Stimulated activated CD4-positive, alpha-beta T cell treated with anti-CD3 and anti-CD28 coated beads, Interleukin-12 subunit alpha, Interleukin-12 subunit beta, amount 100 ng/mL, for 24 hours (primary cell): ENCODE measurements at regions not wholly inside any gene's neighbourhood (a gene's known extent, or its start where the extent isn't known, plus 50 kb on each side); places are given as distances from the start of the nearest gene placed in this dataset.

Experiments used
- DNase-seq, 2 experiments: peaks; one replicate each; pipeline ENCODE4 v3.0.0-alpha.2; 2020; ENCODE audit warnings: low read depth in 2 of 2

DNA sequence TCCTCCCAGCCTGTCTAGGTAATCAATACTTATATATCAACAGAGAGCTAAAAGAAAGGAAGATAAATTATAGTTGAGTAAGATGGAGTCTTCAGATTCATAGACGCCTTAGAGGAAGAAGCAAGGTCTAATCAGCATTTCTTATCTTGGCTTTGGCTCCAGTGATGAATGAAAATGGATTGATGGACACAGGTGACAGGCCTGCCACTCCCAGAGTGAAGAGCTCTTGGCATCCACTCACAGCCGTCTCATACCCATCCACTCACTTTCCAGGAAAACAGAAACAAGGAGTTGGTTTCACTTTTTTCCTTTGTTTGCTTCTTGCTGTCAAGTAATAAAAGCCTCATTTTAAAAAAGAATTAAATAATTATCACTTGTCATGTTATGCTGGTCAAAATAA lies 168.2 kb downstream of the MFSD1 start:
- DNase-seq: no peak

DNA sequence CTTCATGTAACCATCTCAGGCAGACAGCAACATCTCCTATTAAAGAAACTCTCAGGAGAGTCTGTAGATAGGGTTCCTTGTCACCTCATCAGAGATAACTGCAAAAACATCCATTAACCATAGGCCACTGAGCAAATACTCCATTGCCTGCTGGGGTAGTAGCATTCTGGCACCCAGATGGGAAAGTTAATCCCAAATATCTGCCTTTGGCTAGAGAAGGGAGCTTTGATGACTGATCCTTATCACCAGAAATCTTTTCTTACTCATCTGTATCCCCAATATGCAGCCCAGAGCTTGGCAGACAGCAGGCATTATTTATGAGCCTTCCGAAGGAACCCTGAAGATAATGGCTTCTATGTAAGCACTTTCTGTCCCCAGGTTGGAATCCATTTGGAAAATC lies 173.1 kb downstream of the MFSD1 start:
- no peak for DNase-seq

DNA sequence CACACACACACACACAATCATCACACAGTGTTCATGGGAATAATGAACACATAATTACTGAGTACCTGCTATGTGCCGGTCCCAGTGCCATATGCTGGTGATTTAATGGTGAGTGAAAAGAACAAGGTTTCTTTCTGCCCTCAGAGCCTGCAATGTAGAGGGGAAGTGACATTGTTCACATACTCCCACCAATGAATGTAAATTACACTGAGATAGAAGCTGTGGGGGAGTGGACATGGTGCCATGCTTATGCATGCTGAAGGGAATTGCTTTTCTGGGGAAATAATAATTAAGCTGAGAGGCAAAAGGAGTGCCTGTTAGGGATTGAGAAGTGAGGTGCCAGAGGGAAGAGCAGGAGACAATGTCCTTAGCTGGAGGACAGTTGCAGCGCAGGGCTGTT lies 175.1 kb downstream of the MFSD1 start:
- no peak for DNase-seq

DNA sequence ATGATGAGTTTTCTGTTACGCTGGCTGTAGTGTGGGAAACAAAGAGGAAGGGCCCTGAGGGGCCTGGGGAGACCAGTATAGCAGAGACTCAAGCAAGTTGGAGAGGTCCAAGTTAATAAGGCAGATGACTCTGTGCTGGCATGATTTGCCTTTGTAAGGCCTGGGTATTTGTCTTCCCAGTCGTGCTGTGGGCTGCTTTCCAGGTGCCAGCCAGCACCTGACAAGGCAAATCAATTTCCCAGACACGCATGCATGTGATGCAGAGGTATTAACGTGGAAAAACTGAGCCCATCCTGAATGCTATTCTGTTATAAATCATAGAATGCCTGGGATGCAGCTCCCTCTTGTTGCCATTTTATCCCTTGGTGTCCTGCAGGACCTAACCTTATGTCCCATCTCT lies 175.6 kb downstream of the MFSD1 start:
- no peak for DNase-seq

DNA sequence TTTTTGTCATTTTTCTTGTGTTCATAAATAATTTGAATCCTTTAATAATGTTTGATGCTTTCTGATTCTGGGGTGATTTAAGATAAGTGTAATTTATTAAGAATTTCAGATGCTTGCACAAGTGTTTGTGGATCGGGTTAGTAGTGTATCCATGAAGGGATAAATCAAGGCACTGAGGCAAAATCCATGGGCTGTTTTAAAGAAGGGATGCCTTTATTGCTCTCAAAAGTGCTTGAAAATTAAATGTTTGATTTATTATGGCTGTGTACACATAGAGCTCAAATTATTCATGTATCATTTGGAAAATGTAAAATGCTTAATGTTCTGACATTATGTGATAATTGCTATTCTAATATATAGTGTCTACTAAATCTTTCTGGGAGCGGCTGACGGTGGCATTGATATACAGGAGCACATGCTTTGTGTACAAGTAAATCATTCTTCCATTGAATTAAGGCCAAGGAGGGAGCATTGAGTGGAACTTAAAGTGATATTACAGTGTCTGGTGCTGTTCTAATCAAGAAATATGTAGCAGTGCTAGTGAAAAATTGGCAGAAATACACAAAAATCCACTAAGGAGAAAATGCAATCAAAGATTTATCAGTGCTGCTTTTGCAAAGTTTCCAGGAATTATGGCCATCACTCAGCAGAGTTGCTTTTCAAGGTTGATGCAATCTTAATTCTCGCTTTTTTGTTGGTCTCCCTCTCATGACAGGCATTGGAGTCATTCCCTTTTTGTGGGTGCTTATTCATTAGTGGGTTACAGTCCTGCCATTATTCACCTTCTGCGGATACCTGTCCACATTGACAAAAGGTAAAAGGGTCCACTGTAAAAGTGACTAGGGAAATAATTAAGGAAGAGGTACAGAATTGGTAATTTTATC lies 181.6 kb downstream of the MFSD1 start:
- DNase-seq: no peak

DNA sequence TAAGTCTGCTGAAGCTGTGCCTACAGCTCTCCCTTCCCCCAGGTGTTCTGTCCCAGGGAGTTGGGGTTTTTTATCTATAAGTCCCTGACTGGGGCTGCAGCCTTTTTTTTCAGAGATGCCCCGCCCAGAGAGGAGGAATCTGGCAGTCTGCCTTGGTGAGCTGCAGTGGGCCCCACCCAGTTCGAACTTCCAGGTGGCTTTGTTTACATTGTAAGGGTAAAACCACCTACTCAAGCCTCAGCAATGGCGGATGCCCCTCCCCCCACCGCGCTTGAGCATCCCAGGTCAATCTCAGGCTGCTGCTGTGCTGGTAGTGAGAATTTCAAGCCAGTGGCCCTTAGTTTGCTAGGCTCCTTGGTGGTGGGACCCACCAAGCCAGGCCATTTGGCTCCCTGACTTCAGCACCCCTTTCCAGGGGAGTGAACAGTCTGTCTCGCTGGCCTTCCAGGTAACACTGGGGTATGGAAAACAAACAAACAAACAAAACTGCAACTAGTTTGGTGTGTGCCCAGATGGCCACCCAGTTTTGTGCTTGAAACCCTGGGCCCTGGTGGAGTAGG lies 189.4 kb downstream of the MFSD1 start:
- DNase-seq: no peak

DNA sequence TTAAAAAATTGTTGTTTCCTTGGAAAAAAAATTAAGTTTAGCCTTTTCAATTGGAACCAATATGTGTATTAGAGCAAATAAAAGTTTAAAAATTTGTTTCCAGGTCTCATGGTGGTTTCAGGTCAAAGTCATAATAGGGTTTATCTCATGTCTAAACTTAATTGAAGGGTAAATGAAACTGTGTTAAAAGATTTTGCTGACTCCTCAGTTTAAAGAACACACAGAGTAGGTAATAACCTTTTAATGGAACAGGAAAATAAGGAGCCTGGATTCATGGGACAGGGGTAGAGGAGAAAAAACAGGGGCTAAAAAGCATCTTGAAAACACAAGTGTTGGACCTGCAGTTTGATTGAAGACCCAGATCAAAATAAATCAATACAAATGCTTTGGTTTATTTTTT lies 190.6 kb downstream of the MFSD1 start:
- DNase-seq: no peak

DNA sequence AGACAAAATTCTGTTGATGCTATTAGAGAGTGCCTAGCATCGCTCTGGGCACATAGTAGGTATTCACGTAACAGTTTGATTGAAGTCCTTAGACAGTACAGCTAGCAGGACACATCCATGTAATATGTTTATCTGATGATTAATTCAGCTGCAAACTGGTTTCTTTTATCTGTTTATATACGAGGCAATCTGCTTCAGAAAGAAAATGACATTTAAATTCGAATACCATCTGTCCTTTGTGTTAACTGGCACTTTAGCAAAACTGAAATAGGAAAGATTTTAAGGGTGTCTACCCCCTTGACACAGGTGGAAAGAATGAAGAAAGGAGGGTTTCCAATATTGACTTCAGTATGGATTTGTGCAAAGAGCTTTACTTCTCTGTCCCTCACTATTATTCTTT lies 192.5 kb downstream of the MFSD1 start:
- no peak for DNase-seq

DNA sequence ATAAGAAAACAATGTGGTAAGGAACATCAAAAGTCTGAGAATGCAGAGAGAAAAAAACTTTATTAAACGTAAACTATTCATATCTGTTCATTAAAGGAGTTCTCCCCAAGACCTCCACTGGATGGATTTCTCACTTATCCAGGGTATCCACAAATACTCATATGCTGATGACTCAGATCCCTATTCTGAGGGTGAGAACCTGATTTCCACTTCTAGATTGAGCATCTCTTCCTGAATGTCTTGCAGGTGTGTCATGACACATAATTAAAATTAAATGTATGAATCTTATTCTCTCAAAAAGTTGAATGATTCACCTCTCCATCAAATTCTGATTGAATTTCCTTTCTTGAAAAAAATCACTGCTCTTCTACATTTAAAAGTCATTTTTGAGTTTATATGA lies 199.9 kb downstream of the MFSD1 start:
- DNase-seq: no peak

DNA sequence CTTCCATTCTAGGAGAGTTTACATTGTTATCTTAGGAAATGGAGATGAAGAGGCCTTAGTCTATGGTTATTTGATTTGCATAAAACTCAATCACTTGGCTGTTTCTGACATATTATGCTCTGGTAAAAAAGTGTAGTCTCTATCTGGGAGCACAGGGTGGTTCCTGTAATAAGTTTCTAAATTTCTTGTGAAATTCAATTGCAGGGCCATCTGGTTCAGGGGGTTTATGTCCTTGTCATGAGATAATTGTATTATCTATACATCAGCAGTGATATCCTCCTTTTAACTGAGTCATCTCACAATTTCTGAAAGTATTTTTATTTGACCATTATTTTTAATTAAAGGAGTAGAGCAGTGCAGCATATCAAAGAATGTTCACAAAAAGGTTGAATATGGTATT lies 203.3 kb downstream of the MFSD1 start:
- no peak for DNase-seq

DNA sequence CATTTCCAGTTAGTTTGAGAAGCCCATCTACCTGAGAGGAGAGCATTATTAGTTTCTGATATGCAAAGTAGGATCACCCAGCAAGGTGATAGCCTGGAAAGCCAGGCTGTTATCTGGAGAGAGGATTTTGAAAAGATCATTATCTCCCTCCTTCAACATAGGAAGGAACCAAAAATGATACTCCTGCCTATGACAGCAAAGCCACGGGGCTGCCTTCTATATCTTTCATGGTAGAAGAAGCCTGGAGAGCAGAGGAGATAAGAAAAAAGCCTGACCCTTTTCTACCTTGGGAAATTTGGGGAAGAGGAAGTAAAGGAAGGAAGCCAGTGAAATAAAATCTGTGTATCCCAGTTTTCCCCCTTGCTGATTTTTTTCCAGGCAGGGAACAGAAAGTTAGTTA lies 205.5 kb downstream of the MFSD1 start:
- no peak for DNase-seq

DNA sequence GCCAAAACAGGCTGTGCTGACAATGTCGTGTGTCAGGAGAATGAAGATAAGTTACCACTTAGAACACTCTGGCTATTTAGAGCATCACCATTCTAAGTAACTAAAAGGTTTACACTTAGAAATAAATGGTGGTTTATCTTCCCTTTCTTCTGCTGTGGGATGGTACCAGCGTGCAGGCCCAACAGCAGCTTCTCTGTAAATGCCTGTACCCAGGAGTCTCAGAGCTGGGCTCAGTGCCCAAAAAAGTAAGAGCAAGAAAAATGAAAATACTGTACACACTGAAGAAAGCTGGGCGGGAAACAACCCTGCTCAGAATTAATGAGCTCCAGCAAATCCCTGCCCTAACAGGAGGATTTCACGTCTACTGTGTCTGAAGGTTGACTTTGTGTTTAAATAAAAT lies 206.5 kb downstream of the MFSD1 start:
- no peak for DNase-seq

DNA sequence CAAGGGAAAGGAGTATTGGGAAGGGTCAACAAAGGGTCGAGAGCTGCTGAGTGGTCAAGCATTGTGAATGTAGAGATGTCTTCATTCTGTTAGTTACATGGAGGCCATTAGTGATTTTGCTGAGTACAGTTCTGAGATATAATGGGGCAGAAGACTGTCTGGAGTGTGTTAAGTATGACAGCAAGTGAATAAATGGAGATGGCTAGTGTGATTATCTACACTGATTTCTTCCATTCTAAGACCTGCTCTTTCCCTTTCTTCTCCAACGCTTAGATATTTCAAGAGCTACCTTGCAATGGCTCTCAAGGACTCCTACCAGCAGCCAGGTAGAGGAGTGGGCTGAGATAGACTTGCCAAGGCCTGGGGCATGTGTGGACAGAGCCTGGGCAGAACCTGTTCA lies 216.5 kb downstream of the MFSD1 start:
- DNase-seq: no peak

DNA sequence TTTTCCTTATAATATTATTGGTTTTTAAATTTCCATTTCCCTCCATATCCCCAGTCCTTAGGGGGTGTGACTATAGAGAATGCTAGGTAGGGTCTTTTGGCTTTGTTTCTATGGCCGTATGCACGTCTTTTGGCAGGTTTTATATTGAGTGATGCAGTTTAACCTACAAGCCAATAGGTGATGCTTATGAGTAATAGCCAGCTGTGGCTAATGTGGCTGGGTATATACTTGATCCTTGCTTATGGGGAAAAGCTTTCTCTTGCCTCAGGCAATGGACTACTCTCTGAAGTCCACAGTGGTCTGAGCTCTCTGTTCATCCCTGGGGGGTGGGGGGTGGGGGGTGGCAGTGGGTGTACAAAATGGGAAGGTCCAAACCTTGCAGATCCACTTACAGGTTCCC lies 223.9 kb downstream of the MFSD1 start:
- DNase-seq: no peak

DNA sequence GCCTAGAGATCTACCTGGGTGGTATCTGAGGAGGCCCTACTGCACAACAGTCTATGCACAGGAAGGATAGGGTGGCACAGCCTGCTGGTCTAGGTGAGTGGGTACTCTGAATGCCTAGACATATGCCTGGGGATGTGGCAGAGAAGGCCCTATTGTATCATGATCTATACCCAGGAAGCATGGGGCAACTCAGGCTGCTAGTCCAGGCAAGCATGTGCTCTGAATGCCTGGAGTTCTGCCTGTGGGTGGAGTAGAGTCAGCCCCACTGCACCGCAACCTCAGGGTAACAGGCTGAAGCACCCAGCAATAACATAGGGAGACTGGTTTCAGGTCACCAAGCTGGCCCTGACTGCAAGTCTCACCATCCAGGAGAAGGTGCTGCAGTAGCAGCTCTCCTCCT lies 224.7 kb downstream of the MFSD1 start:
- DNase-seq: no peak

DNA sequence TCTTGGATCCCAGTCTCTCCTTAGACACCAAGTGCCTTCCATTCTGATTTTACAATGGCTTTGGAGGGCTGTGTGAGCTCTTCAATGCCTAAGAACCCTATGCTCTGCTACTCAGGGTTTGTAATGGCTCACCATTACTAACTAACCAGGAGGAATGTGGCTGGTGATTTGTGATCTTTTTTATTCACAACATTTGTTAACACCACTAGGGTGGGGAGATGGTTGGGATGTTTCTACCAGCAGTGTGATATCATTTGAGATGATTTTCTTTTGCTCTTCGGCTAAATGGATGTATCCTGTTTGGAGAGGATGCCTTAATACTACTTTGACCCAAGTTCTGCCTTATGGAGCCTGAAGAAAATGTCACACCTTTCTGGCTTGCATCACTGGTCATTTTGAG lies 226.9 kb downstream of the MFSD1 start:
- no peak for DNase-seq

DNA sequence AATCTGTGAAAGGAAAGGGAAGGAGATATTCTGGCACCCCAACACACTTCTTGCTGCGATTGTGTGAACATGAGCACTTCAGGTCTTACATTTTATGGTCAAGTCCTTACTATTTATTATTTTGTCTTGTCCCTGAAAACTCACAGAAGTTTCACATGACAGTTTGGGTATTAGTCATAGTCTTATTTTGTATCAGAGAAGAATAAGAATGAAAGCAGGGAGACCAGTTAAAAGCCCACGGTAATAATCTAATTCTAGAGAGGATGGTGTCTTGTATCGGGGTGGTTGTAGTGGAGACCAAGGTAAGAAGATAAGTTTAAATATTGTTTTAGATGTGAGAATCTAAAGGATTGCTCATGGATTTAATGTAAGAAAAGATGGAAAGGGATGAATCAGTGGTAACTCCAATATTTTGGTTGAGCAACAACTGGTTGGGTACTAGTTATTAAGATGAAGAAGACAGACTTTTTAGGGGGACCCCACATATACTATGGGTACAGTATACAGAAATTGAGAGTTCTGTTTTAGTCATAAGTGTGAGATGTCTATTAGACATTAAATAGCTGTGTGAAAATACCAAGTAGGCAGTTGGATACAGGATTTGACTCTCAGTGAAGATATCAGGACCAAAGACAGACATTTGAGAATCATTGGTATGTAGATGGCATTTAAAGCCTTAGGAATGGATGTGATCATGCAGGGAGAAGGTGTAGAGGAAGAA lies 227.6 kb downstream of the MFSD1 start:
- no peak for DNase-seq

DNA sequence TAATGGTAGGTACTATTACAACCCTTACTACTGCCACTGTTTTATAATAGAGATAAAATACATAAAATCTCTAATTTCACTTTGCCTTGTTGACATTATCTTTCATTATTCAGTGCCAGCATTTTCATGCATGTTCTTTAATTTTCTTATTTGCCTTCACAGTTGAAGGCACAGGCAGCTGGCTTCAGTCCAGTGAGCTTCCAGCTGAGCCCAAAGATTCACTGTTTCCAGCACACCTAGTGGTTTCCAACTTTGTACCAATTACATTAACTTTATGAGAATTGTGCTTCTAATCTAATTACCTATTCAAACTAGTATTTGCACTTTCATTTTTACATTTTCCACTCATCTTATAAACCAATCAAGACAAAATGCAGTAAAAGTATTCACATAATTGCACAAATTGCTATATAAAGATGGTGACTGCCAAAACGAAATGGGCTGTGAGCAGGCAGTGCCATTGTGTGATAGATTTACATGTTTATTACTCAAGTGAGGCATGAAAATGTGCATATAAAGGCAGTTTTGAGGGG lies 228.3 kb downstream of the MFSD1 start:
- DNase-seq: no peak

DNA sequence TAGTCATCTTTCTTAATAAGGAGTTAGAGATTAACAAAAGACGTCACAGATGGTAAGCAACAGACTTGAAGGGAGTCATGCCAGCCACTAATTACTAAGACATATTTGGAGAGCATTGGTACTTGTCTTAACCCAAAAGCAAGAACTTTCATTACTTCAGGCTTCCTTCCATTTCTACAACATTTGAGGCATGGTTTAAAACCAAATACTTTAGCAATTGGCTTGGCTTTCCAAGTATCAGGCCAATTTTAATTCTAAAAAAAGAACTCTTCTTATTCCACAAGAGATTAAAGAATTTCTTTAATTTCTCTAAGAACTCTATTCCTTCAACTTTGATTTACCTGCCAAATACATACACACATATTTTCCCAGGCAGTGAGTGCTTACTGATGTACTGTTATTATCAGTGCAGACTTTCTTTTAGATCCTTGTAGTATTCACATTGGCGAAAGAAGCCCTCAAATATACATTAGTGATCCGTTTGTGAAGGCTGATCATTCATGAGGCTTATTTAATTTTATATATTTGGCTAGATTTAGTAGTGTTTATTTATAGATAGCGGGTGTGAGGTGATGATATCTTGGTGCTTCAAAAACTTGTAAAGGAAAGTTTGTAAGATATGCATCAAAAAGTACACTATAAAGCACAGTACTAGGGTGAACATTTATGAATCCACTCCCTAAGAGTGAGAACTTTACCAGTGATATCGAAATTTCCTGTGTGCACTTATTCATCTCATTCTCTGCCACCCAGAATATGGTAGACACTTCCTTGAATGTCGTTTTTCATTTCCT lies 229.2 kb downstream of the MFSD1 start:
- no peak for DNase-seq

DNA sequence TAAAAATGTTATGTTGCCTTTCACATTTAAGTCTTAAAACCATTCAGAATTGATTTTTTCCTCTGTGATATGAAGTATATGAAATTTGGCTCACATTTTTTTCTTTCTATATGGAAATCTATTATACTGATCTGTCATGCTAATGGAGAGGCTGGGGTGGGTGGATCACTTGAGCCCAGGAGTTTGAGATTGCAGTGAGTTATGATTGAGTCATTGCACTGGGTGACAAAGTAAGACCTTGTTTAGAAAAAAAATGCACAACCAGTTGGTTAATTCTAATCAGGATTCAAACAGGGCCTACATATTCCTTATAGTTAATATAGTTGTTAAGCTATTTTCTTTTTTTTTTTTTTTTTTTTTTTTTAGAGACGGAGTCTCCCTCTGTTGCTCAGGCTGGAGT lies 230.5 kb downstream of the MFSD1 start:
- DNase-seq: no peak

DNA sequence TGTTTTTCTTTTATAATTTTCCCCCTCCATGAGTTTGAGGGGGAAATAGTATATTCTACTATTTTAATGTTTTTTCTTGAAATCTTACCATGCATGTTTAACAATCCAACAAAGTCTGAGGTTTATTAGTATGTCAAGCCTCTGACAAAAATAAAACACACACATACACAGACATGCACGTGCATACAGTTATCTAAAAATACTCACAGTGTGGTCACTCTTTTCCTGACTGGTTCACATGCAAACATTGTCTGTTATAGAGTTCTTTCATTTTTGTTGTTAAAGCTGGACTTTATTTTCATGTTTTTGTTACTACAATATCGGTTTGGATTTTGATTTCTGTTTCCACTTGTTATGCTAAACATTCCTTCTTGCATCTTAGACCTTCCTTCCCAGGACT lies 236.6 kb downstream of the MFSD1 start:
- no peak for DNase-seq

DNA sequence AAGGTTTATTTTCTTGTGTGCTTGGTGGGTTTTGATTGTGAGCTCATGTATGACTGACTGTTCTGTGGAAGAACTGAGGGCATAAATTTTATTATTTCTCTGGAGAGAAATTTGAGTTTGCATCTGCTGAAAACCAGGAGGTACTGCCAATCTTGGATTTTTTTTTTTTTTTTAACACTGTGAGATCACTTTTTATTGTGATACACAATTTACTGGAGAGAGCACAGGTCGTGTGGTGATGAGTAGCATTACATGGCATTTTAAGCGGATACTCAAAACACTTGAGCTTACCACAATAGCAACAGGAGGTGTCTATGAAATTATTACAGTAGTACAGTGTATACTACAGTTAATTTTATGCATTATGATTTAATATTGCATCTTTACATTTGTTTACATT lies 237.4 kb downstream of the MFSD1 start:
- no peak for DNase-seq
